ENCODE measurements at regions not wholly inside any gene's neighbourhood (a gene's known extent, or its start where the extent isn't known, plus 50 kb on each side); places are given as distances from the start of the nearest gene placed in this dataset.

- peak overlapping the region in 1 of 4 donors; percentile 6 for H3K27ac ChIP-seq
- 48 to 59% methylated on average over 3 of the region's 3 CpGs for WGBS, 2 donors (ENCODE audit: low coverage in 1 of 2)
- ATAC-seq, result no peak
These were observed 365.4 kb downstream of the LTN1 start for GRCh38 chr21:28627261-28627660.

DNA sequence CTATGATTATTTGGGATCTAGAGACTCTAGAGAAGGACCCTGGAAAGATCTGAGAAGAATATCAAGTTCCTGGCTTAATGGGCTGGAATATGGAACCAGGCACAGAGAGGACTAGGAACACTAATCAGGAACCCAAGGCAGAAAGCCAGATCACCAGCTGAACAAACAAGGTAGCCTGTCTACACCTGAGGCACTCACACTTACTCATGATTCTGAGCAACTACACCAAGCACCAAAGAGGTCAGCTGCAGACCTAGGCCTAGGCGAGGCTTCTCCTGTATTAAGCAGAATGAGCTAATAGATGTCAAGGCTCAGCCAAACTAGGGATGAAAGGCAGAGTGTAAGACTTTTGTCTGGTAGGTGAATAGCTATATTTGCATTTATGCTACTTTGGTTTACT, 368.1 kb downstream of the LTN1 start:
- 91 to 100% methylated on average over 1 of the region's 1 CpG for WGBS, 2 donors (ENCODE audit: low coverage in 1 of 2)
- Histone ChIP-seq H3K36me3 (peaks cover 0 to 5% of the 10 kb centered on the region in 2 donors), H3K9me3 (no peaks in the 10 kb centered on the region), H3K4me1 (peaks cover 0 to 24% (median 0%) of the 10 kb centered on the region in 3 donors), H3K4me3 (no peak overlapping the region), H3K27ac (no peak overlapping the region), H3K27me3 (no peaks in the 10 kb centered on the region)
- ATAC-seq, result no peak
- no peak for TF ChIP-seq POLR2AphosphoS5 (IDR thresholded peaks at IDR 0.05)
- TF ChIP-seq EP300 (IDR thresholded peaks at IDR 0.05), result no peak
- TF ChIP-seq, protein P1, sequence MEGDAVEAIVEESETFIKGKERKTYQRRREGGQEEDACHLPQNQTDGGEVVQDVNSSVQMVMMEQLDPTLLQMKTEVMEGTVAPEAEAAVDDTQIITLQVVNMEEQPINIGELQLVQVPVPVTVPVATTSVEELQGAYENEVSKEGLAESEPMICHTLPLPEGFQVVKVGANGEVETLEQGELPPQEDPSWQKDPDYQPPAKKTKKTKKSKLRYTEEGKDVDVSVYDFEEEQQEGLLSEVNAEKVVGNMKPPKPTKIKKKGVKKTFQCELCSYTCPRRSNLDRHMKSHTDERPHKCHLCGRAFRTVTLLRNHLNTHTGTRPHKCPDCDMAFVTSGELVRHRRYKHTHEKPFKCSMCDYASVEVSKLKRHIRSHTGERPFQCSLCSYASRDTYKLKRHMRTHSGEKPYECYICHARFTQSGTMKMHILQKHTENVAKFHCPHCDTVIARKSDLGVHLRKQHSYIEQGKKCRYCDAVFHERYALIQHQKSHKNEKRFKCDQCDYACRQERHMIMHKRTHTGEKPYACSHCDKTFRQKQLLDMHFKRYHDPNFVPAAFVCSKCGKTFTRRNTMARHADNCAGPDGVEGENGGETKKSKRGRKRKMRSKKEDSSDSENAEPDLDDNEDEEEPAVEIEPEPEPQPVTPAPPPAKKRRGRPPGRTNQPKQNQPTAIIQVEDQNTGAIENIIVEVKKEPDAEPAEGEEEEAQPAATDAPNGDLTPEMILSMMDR (IDR thresholded peaks at IDR 0.05), result no peak
- TF ChIP-seq POLR2A (IDR thresholded peaks at IDR 0.05), result no peak

More at GRCh38 chr21:28627261-28627660, 365.4 kb downstream of the LTN1 start:
- Histone ChIP-seq H3K36me3 (peaks cover 0 to 5% of the 10 kb centered on the region in 2 donors), H3K9me3 (no peaks in the 10 kb centered on the region), H3K4me3 (no peak overlapping the region), H3K4me1 (peaks cover 0 to 31% (median 0%) of the 10 kb centered on the region in 3 donors), H3K27me3 (no peaks in the 10 kb centered on the region)
- no peak for TF ChIP-seq POLR2A (IDR thresholded peaks at IDR 0.05)
- TF ChIP-seq POLR2AphosphoS5 (IDR thresholded peaks at IDR 0.05), result no peak
- TF ChIP-seq, protein P1 (IDR thresholded peaks at IDR 0.05), result no peak
- no peak for TF ChIP-seq EP300 (IDR thresholded peaks at IDR 0.05)

DNA sequence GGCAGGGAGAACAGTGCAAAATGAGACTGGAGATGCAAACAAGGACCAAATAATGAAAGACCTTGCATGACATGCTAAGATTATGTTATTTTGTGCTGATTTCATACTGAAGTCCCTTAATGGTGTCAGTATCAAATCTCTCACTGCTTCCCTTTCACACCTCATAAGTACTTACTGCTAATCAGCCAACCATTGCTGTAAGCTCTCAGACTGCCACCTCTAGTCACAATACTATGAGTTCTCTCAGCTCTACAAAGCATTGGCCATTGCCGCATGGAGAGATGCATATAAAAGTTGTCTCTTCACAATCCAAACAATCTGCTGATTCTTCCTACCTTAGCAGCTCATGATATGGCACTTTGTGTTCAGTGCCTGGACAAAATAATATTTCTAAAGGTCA, 375.4 kb downstream of the LTN1 start:
- Histone ChIP-seq H3K27ac (no peak overlapping the region), H3K9me3 (no peaks in the 10 kb centered on the region), H3K36me3 (no peaks in the 10 kb centered on the region), H3K4me1 (peaks cover 0 to 31% (median 0%) of the 10 kb centered on the region in 3 donors), H3K4me3 (no peak overlapping the region), H3K27me3 (no peaks in the 10 kb centered on the region)
- WGBS, 2 donors (ENCODE audit: low coverage in 1 of 2), result 90% methylated on average over 1 of the region's 1 CpG; no CpG with 5 or more reads in 1 of the 2 donors
- TF ChIP-seq, protein P1 (IDR thresholded peaks at IDR 0.05), result no peak
- TF ChIP-seq POLR2AphosphoS5 (IDR thresholded peaks at IDR 0.05) (no peak), POLR2A (IDR thresholded peaks at IDR 0.05) (no peak), EP300 (IDR thresholded peaks at IDR 0.05) (no peak)
- ATAC-seq, result no peak

DNA sequence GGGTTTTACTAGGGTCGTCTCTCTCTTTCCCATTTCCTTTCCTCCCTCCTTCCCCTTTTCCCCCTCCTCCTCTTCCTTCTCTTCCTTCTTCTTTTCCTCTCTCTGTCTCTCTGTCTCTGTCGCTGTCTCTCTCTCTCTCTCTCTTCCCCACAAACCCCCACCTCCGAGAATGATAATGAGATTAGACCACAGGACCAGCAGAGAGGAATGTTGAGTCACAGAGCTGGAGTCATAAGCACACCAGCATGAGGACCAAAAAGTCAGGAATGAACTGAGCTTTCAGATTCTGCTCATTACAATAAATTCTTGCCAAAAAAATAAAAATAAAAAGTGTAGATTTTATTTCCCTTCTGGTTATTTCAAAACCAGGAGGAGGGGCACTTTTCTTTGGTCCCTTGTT, 377.4 kb downstream of the LTN1 start:
- Histone ChIP-seq H3K4me3 (no peak overlapping the region), H3K27me3 (no peaks in the 10 kb centered on the region), H3K4me1 (peaks cover 0 to 31% (median 0%) of the 10 kb centered on the region in 3 donors), H3K9me3 (no peaks in the 10 kb centered on the region), H3K36me3 (no peaks in the 10 kb centered on the region), H3K27ac (no peak overlapping the region)
- 75% methylated on average over 3 of the region's 3 CpGs; no CpG with 5 or more reads in 1 of the 2 donors for WGBS, 2 donors (ENCODE audit: low coverage in 1 of 2)
- no peak for ATAC-seq
- no peak for TF ChIP-seq POLR2A (IDR thresholded peaks at IDR 0.05)
- TF ChIP-seq EP300 (IDR thresholded peaks at IDR 0.05), result no peak
- no peak for TF ChIP-seq POLR2AphosphoS5 (IDR thresholded peaks at IDR 0.05)
- TF ChIP-seq, protein P1 (IDR thresholded peaks at IDR 0.05), result no peak

DNA sequence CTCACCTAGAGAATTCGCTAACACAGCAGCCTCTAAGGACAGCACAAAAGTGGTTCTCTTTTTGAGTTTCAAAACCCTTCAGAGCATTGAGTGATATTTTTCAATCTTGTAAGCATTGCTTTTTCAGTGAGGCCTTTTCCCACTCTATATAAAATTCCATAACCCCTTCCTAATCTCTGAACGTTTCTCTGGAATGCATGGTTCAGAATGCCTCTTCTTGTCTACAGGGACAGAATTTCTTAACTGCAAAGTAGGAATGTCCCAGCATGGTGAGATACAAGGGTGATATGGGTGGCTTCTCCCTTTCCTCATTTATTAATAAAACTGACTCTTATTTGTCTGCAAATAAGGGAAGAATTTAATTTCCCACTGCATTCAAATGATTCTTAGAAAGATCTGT, 377.9 kb downstream of the LTN1 start:
- no peak overlapping the region for H3K4me3 ChIP-seq
- no peak for ATAC-seq
- H3K36me3 ChIP-seq, result no peaks in the 10 kb centered on the region
- TF ChIP-seq, protein P1 (IDR thresholded peaks at IDR 0.05), result no peak
- TF ChIP-seq POLR2AphosphoS5 (IDR thresholded peaks at IDR 0.05), result no peak
- no peak for TF ChIP-seq EP300 (IDR thresholded peaks at IDR 0.05)
- TF ChIP-seq POLR2A (IDR thresholded peaks at IDR 0.05), result no peak
- WGBS, 2 donors (ENCODE audit: low coverage in 1 of 2), result 64 to 67% methylated on average over 2 of the region's 2 CpGs
- H3K9me3 ChIP-seq, result no peaks in the 10 kb centered on the region
- H3K4me1 ChIP-seq, result peaks cover 0 to 31% (median 0%) of the 10 kb centered on the region in 3 donors
- H3K27me3 ChIP-seq, result no peaks in the 10 kb centered on the region
- no peak overlapping the region for H3K27ac ChIP-seq
